Iris pigment epithelial cell (primary cell): ENCODE measurements at regions not wholly inside any gene's neighbourhood (a gene's known extent, or its start where the extent isn't known, plus 50 kb on each side); places are given as distances from the start of the nearest gene placed in this dataset.

ENCODE experiments used
- DNase-seq: peaks from one replicate; pipeline ENCODE4 v3.0.0-alpha.2; 2011; ENCODE audit warnings: low read depth

GRCh38 chr18:73962256-73962655, 185.4 kb downstream of the FBXO15 start:
- DNase-seq: peak; percentile 6

- DNase-seq: no peak
These were observed 185.8 kb downstream of the FBXO15 start for GRCh38 chr18:73961804-73962203.

GRCh38 chr18:73959352-73959751, 188.3 kb downstream of the FBXO15 start:
- DNase-seq: peak; percentile 11

- no peak for DNase-seq
These were observed 193.4 kb downstream of the FBXO15 start for GRCh38 chr18:73954268-73954667.

- DNase-seq: no peak
These were observed 195.2 kb downstream of the FBXO15 start for GRCh38 chr18:73952296-73952946.

- DNase-seq: no peak
These were observed 197.4 kb downstream of the FBXO15 start for GRCh38 chr18:73950116-73950700.

GRCh38 chr18:73948497-73948896, 199.1 kb downstream of the FBXO15 start:
- DNase-seq: peak; percentile 37

GRCh38 chr18:73948084-73948483, 199.6 kb downstream of the FBXO15 start:
- no peak for DNase-seq

GRCh38 chr18:73947180-73947921, 200.3 kb downstream of the FBXO15 start:
- DNase-seq: no peak

GRCh38 chr18:73945130-73945792, 202.4 kb downstream of the FBXO15 start:
- no peak for DNase-seq

- DNase-seq: no peak
These were observed 202.9 kb downstream of the FBXO15 start for GRCh38 chr18:73944715-73945114.

GRCh38 chr18:73943763-73944162, 203.9 kb downstream of the FBXO15 start:
- DNase-seq: no peak

GRCh38 chr18:73942956-73943355, 204.7 kb downstream of the FBXO15 start:
- no peak for DNase-seq

GRCh38 chr18:73942081-73942625, 205.5 kb downstream of the FBXO15 start:
- DNase-seq: no peak

GRCh38 chr18:73940721-73941120, 206.9 kb downstream of the FBXO15 start:
- DNase-seq: no peak

GRCh38 chr18:73939391-73939790, 208.2 kb downstream of the FBXO15 start:
- DNase-seq: no peak

GRCh38 chr18:73933685-73934084, 213.9 kb downstream of the FBXO15 start:
- no peak for DNase-seq

GRCh38 chr18:73932976-73933375, 214.7 kb downstream of the FBXO15 start:
- DNase-seq: no peak

GRCh38 chr18:73927496-73927895, 220.1 kb downstream of the FBXO15 start:
- DNase-seq: no peak

GRCh38 chr18:73924836-73925235, 222.8 kb downstream of the FBXO15 start:
- DNase-seq: no peak

- DNase-seq: no peak
These were observed 223.3 kb downstream of the FBXO15 start for GRCh38 chr18:73924307-73924706.

GRCh38 chr18:73923866-73924265, 223.8 kb downstream of the FBXO15 start:
- no peak for DNase-seq

GRCh38 chr18:73920033-73920432, 227.6 kb downstream of the FBXO15 start:
- no peak for DNase-seq
